ENCODE measurements at regions not wholly inside any gene's neighbourhood (a gene's known extent, or its start where the extent isn't known, plus 50 kb on each side); places are given as distances from the start of the nearest gene placed in this dataset.

DNA sequence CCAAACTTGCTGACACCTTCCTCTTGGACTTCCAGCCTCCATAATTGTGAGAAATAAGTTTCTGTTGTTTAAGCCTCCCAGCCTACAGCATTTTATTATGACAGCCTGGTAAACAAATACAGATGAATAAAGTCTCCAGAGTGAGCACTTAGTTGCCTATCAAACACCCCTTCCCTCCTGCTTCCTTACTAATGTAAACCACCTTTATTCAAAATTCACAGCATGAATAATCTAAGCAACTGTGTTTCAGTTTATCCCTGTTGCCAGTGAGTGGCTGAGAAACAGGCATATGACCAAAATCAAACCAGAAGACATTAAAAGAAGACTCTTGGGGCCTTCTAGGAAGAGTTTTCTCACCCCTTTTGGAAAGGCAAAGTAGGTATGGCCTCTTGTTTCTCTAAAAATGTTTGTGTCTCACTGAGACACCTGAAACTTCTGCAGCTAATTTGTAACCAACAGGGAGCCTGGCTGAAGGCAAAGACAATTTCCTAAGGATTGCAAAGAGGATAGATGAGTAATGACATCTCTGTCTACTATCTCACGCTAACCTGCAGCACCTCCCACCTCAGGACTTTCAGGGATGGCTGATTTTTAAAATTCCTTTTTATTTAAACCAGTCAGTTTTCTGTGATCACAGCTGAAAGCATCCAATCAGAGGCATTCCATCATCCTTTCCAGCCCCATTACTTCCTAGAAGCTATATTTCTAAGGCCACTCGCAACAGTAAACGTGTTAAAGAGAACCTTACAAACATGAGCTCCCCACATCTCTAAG, 61.4 kb upstream of the LRRC55 start:
- no peak overlapping the region for H3K4me3 ChIP-seq
- no peak overlapping the region for H3K27ac ChIP-seq
- intact Hi-C loops (cut with DNase I): loop anchor here (10.0 kb wide), 1 partner anchor 276 kb away; no protein-coding TSS in a partner anchor
- H3K9me3 ChIP-seq: no peaks in the 10 kb centered on the region
- no peaks in the 10 kb centered on the region for H3K36me3 ChIP-seq
- no peaks in the 10 kb centered on the region for H3K4me1 ChIP-seq
- DNase-seq: no peak
- 94 to 95% methylated on average over 3 of the region's 3 CpGs for WGBS, 2 donors
- TF ChIP-seq POLR2AphosphoS5 (IDR thresholded peaks at IDR 0.05): no peak
- TF ChIP-seq, protein P1, sequence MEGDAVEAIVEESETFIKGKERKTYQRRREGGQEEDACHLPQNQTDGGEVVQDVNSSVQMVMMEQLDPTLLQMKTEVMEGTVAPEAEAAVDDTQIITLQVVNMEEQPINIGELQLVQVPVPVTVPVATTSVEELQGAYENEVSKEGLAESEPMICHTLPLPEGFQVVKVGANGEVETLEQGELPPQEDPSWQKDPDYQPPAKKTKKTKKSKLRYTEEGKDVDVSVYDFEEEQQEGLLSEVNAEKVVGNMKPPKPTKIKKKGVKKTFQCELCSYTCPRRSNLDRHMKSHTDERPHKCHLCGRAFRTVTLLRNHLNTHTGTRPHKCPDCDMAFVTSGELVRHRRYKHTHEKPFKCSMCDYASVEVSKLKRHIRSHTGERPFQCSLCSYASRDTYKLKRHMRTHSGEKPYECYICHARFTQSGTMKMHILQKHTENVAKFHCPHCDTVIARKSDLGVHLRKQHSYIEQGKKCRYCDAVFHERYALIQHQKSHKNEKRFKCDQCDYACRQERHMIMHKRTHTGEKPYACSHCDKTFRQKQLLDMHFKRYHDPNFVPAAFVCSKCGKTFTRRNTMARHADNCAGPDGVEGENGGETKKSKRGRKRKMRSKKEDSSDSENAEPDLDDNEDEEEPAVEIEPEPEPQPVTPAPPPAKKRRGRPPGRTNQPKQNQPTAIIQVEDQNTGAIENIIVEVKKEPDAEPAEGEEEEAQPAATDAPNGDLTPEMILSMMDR (IDR thresholded peaks at IDR 0.05): no peak
- no peak for TF ChIP-seq POLR2A (IDR thresholded peaks at IDR 0.05)
- no peak for TF ChIP-seq EP300 (IDR thresholded peaks at IDR 0.05)
- H3K27me3 ChIP-seq: no peaks in the 10 kb centered on the region

DNA sequence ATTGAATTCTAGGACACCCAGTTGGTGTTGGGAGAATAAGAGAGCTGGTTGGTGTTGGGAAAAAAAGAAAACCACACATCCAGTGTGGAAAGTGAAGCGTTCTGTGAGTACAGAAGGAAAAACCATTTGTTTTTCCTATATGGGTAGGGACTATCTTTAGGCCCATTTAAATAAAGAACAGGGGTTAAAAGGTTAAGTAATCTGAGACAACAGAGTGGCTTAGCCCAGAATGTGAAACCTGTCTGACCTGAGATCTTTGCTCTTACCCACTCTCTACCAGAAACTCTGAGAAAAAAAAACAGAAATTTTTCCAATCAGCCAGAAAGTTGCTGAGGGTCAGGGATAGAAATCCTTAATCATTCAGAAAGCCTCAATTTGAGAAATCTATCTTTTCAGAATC, 59.8 kb upstream of the LRRC55 start:
- intact Hi-C loops (cut with DNase I): loop anchor here (10.0 kb wide), 1 partner anchor 277 kb away; no protein-coding TSS in a partner anchor
- H3K27me3 ChIP-seq: no peaks in the 10 kb centered on the region
- 68 to 87% methylated on average over 1 of the region's 1 CpG for WGBS, 2 donors
- no peak overlapping the region for H3K27ac ChIP-seq
- H3K36me3 ChIP-seq: no peaks in the 10 kb centered on the region
- no peak overlapping the region for H3K4me3 ChIP-seq
- DNase-seq: no peak
- H3K4me1 ChIP-seq: no peaks in the 10 kb centered on the region
- no peaks in the 10 kb centered on the region for H3K9me3 ChIP-seq
- TF ChIP-seq EP300 (IDR thresholded peaks at IDR 0.05) (no peak), POLR2AphosphoS5 (IDR thresholded peaks at IDR 0.05) (no peak), POLR2A (IDR thresholded peaks at IDR 0.05) (no peak)
- TF ChIP-seq, protein P1 (IDR thresholded peaks at IDR 0.05): no peak

DNA sequence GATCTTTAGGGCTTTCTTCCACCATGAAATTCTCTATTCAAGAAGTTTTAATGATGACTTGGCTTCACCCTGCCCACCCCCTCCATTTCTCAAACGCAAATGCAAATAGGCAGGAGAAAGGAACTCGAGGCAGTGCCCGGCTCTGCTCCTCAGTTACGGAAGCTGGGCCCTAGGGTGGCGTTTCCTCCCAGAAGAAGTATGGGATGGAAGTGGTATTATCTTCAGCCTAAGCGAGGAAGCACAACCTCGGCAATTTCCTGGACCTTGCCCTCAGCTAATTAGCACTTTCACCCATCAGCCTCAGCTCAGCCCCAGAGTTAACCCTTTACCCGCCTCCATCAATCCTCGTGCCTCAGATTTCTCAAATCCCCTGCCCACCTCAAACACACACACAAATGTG, 58.2 kb upstream of the LRRC55 start:
- Histone ChIP-seq H3K4me3 (no peak overlapping the region), H3K36me3 (no peaks in the 10 kb centered on the region), H3K9me3 (no peaks in the 10 kb centered on the region), H3K4me1 (no peaks in the 10 kb centered on the region), H3K27ac (no peak overlapping the region), H3K27me3 (no peaks in the 10 kb centered on the region)
- DNase-seq: no peak
- WGBS, 2 donors: 37 to 63% methylated on average over 9 of the region's 9 CpGs
- no peak for TF ChIP-seq POLR2AphosphoS5 (IDR thresholded peaks at IDR 0.05)
- no peak for TF ChIP-seq POLR2A (IDR thresholded peaks at IDR 0.05)
- no peak for TF ChIP-seq EP300 (IDR thresholded peaks at IDR 0.05)
- TF ChIP-seq, protein P1 (IDR thresholded peaks at IDR 0.05): no peak
- intact Hi-C loops (cut with DNase I): loop anchor here (10.0 kb wide), 1 partner anchor 279 kb away; no protein-coding TSS in a partner anchor

DNA sequence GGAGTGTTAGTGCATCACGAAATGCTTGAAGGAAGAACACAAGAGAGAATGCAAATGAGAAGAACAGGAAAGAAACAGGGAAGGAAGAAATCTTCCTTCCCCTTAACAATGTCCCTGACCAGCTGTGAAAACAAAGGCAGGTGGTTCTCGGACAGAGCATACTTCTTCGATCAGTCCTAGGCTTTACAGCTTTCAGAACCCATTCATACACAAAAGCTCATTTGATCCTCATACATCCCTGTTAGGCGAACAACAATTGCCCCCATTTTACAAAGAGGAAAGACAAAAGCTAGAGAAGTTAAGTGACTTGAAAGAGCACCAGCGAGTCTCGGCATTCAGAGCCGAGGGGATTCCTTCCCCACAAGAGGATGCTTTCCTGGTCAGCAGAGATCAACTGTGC, 57.2 kb upstream of the LRRC55 start:
- H3K4me1 ChIP-seq: no peaks in the 10 kb centered on the region
- intact Hi-C loops (cut with DNase I): loop anchor here (10.0 kb wide), 1 partner anchor 280 kb away; no protein-coding TSS in a partner anchor

More for the DNA sequence above, 57.2 kb upstream of the LRRC55 start:
- H3K27me3 ChIP-seq: no peaks in the 10 kb centered on the region
- H3K27ac ChIP-seq: no peak overlapping the region
- DNase-seq: no peak
- no peak overlapping the region for H3K4me3 ChIP-seq
- H3K9me3 ChIP-seq: no peaks in the 10 kb centered on the region
- no peak for TF ChIP-seq POLR2A (IDR thresholded peaks at IDR 0.05)
- TF ChIP-seq, protein P1 (IDR thresholded peaks at IDR 0.05): no peak
- TF ChIP-seq POLR2AphosphoS5 (IDR thresholded peaks at IDR 0.05): no peak
- TF ChIP-seq EP300 (IDR thresholded peaks at IDR 0.05): no peak
- 40 to 43% methylated on average over 7 of the region's 7 CpGs for WGBS, 2 donors
- no peaks in the 10 kb centered on the region for H3K36me3 ChIP-seq

All from sigmoid colon (tissue), 6 donors.